Right lobe of liver (tissue), 6 donors: ENCODE measurements at regions not wholly inside any gene's neighbourhood (a gene's known extent, or its start where the extent isn't known, plus 50 kb on each side); places are given as distances from the start of the nearest gene placed in this dataset.
A peak's percentile ranks its signal among the peaks of the same experiment; 100 is the strongest.

Experiments used
- ATAC-seq, 4 donors: fragments of 200-7000 bp; cut with Tn5 transposase; one replicate each; pipeline ENCODE4 v1.9.1; 2020; ENCODE audit warnings: mild to moderate bottlenecking in 4 of 4, moderate library complexity in 4 of 4
- DNase-seq, 3 donors: peaks; one replicate each; pipeline ENCODE4 v3.0.0-alpha.2; 2020
- H3K27ac ChIP-seq, 3 donors: fragments of 200-600 bp; one replicate each; pipeline ENCODE4 v1.8.0; 2022
- H3K27me3 ChIP-seq, 2 donors: fragments of 200-600 bp; one replicate each; pipeline ENCODE4 v1.8.0; 2022
- H3K36me3 ChIP-seq, 4 donors: fragments of 200-600 bp; sonication (generic) in 1 of 4; one replicate each; pipeline versions ENCODE4 v1.5.1 to v1.8.0; 2017 to 2022; ENCODE audit warnings: control low read depth in 1 of 4
- H3K4me1 ChIP-seq, 4 donors: fragments of 200-600 bp; sonication (generic) in 1 of 4; one replicate each; pipeline versions ENCODE4 v1.5.1 to v1.8.0; 2017 to 2022; ENCODE audit warnings: control low read depth in 1 of 4
- H3K4me3 ChIP-seq, 3 donors: fragments of 200-600 bp; one replicate each; pipeline ENCODE4 v1.8.0; 2022
- H3K9me3 ChIP-seq, 4 donors: fragments of 200-600 bp; sonication (generic) in 1 of 4; one replicate each; pipeline versions ENCODE4 v1.5.1 to v1.8.0; 2017 to 2022; ENCODE audit warnings: control low read depth in 1 of 4
- POLR2A ChIP-seq: fragments of 450-650 bp; IDR thresholded peaks from one replicate; pipeline ENCODE4 v1.6.1; 2017; ENCODE audit warnings: antibody characterized with exemption, mild to moderate bottlenecking
- WGBS: methylation state at CpG from one replicate; pipeline ENCODE4 v1.1.6; 2018; ENCODE audit warnings: low coverage, low lambda C conversion rate; ENCODE audit not compliant: insufficient coverage; ENCODE audit errors: missing lambda C conversion rate; 5-methylcytosine and 5-hydroxymethylcytosine counted together
- intact Hi-C, 2 donors: fragments of 100-400 bp; cut with DNase I; formaldehyde crosslinking; loops; one replicate each; pipeline versions ENCODE4 v1.11.2 to v1.14.1; 2022
- TF ChIP-seq, protein P1 (sequence below), 4 donors: fragments of 200-600 bp in 3 of 4; fragments of 450-650 bp in 1 of 4; IDR thresholded peaks; one replicate each; pipeline versions ENCODE4 v1.5.1 to v1.8.0; 2016 to 2022; ENCODE audit warnings: antibody characterized with exemption in 4 of 4, mild to moderate bottlenecking in 2 of 4
- donor health status: DM: no; HTN: yes; CAD: no.
- donor health status: DM: no; HTN: no; CAD: no.
- donor health status: DM: no; HTN: no; CAD: no.
- donor health status: DM: no; HTN: yes; CAD: no.
- donor health status: DM: no; HTN: yes; CAD: no.

DNA sequence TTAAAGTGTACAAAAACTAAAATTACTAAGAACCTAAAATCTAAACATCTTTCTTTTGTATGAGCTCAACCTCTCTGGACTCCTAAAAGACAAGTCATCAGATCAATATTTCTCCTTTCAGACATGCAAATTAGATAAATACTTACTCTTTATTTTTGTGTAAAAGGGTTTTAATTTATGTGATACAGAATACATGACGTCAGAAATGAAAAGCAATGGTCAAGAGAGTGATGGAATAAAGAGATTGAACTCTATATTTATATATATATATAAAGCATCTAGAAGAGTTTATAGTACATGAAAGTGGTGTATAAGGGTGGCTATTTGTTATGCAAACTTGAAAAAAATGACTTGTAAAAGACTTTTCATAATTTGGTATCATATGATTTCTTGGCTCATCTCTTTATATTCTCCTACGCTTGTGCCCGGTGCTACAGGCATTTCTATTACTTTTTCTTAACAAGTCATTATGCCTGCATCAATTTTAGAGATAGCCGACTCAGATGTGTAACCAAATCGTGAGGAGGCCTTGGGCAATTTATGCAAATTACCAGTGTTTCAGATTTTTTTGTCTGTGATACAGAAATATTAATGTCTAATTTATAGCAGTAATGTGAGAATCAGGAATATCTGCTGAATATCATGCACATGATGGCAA lies 186.0 kb upstream of the OLFM3 start:
- intact Hi-C loops: no loop called here
- Histone ChIP-seq H3K36me3 (no peaks in the 10 kb centered on the region), H3K27ac (no peak overlapping the region), H3K27me3 (no peaks in the 10 kb centered on the region), H3K9me3 (no peaks in the 10 kb centered on the region), H3K4me3 (no peak overlapping the region), H3K4me1 (no peaks in the 10 kb centered on the region)
- TF ChIP-seq POLR2A: no peak
- TF ChIP-seq, protein P1, sequence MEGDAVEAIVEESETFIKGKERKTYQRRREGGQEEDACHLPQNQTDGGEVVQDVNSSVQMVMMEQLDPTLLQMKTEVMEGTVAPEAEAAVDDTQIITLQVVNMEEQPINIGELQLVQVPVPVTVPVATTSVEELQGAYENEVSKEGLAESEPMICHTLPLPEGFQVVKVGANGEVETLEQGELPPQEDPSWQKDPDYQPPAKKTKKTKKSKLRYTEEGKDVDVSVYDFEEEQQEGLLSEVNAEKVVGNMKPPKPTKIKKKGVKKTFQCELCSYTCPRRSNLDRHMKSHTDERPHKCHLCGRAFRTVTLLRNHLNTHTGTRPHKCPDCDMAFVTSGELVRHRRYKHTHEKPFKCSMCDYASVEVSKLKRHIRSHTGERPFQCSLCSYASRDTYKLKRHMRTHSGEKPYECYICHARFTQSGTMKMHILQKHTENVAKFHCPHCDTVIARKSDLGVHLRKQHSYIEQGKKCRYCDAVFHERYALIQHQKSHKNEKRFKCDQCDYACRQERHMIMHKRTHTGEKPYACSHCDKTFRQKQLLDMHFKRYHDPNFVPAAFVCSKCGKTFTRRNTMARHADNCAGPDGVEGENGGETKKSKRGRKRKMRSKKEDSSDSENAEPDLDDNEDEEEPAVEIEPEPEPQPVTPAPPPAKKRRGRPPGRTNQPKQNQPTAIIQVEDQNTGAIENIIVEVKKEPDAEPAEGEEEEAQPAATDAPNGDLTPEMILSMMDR (IDR thresholded peaks at IDR 0.05): no peak
- WGBS: 54% methylated on average over 5 of the region's 5 CpGs
- DNase-seq (no peak), ATAC-seq (no peak)

DNA sequence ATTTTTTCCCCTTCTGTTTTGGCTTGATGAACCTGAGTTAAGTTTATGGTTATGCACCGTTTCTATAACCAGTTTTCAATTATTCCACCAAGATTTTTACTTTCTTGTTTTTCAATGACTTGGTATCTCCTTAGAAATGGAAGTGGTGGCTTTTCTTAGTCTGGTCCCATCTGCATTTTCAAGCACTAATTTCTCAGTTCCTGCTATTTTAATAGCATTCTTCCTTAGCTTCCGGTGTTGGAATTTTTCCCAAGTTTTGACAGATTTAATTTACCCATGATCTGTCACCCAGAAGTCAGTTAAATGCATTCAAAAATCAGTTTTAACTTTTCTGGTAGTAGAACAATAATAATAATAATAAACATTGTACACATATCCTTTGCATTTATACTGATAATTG lies 184.6 kb upstream of the OLFM3 start:
- intact Hi-C loops: no loop called here
- ATAC-seq: no peak
- Histone ChIP-seq H3K4me3 (no peak overlapping the region), H3K4me1 (no peaks in the 10 kb centered on the region), H3K36me3 (no peaks in the 10 kb centered on the region), H3K27me3 (no peaks in the 10 kb centered on the region), H3K27ac (no peak overlapping the region), H3K9me3 (no peaks in the 10 kb centered on the region)
- TF ChIP-seq POLR2A: no peak
- TF ChIP-seq, protein P1 (IDR thresholded peaks at IDR 0.05): no peak
- 46% methylated on average over 2 of the region's 2 CpGs for WGBS
- DNase-seq: no peak

GRCh38 chr1:102178480-102178879 lies 181.8 kb upstream of the OLFM3 start:
- Histone ChIP-seq H3K4me3 (no peak overlapping the region), H3K27me3 (no peaks in the 10 kb centered on the region), H3K9me3 (no peaks in the 10 kb centered on the region), H3K27ac (no peak overlapping the region), H3K36me3 (no peaks in the 10 kb centered on the region), H3K4me1 (no peaks in the 10 kb centered on the region)
- no peak for ATAC-seq
- 59% methylated on average over 2 of the region's 2 CpGs for WGBS
- no peak for DNase-seq
- intact Hi-C loops: no loop called here
- TF ChIP-seq, protein P1 (IDR thresholded peaks at IDR 0.05): no peak
- no peak for TF ChIP-seq POLR2A

GRCh38 chr1:102174259-102174863 lies 177.6 kb upstream of the OLFM3 start:
- no peaks in the 10 kb centered on the region for H3K36me3 ChIP-seq
- no peak overlapping the region for H3K4me3 ChIP-seq
- no peaks in the 10 kb centered on the region for H3K9me3 ChIP-seq
- peak in 1 of 4 donors; percentile 38 for ATAC-seq
- intact Hi-C loops: no loop called here
- TF ChIP-seq POLR2A: no peak
- TF ChIP-seq, protein P1 (IDR thresholded peaks at IDR 0.05): peak in 2 of 4 donors; percentile 18 to 44
- H3K4me1 ChIP-seq: no peaks in the 10 kb centered on the region
- H3K27me3 ChIP-seq: no peaks in the 10 kb centered on the region
- DNase-seq: no peak
- no peak overlapping the region for H3K27ac ChIP-seq
- 14% methylated on average over 2 of the region's 2 CpGs for WGBS
